H1 (cell line): ENCODE measurements at regions not wholly inside any gene's neighbourhood (a gene's known extent, or its start where the extent isn't known, plus 50 kb on each side); places are given as distances from the start of the nearest gene placed in this dataset.

Experiments used
- FOSL1 ChIP-seq: IDR thresholded peaks from 2 replicates; pipeline ENCODE4 v1.6.1; 2011; ENCODE audit warnings: mild to moderate bottlenecking, low read depth, low read length, moderate library complexity; ENCODE audit not compliant: insufficient read depth
- GTF2F1 ChIP-seq: IDR thresholded peaks from 2 replicates; pipeline ENCODE4 v1.6.1; 2012; ENCODE audit warnings: low read depth, low read length, improper control_type of control experiment, borderline replicate concordance
- KDM4A ChIP-seq: IDR thresholded peaks from one replicate; pipeline ENCODE4 v1.7.1; 2012; ENCODE audit warnings: low read depth, mild to moderate bottlenecking, moderate library complexity, low read length, inconsistent platforms; ENCODE audit not compliant: severe bottlenecking
- NANOG ChIP-seq: IDR thresholded peaks from 2 replicates; pipeline ENCODE4 v1.6.1; 2011; ENCODE audit warnings: low read length, low read depth, mild to moderate bottlenecking, inconsistent platforms; ENCODE audit not compliant: insufficient read depth, poor library complexity, severe bottlenecking
- TBP ChIP-seq: IDR thresholded peaks from 2 replicates; pipeline ENCODE4 v1.6.1; 2011; ENCODE audit warnings: low read depth, low read length, improper control_type of control experiment
- USF2 ChIP-seq: IDR thresholded peaks from 2 replicates; pipeline ENCODE4 v1.6.1; 2011; ENCODE audit warnings: low read length, improper control_type of control experiment

- TF ChIP-seq USF2 (no peak), NANOG (no peak), TBP (0 out of 2 replicates have a peak, but pooled peaks have one; percentile 12), FOSL1 (no peak), KDM4A (no peak), GTF2F1 (no peak)
These were observed 227.9 kb upstream of the ARGLU1 start (continued) for GRCh38 chr13:106795847-106796246.
